Sigmoid colon (tissue), 6 donors: ENCODE measurements at regions not wholly inside any gene's neighbourhood (a gene's known extent, or its start where the extent isn't known, plus 50 kb on each side); places are given as distances from the start of the nearest gene placed in this dataset.

Source experiments
- DNase-seq: peaks from one replicate; pipeline ENCODE4 v3.0.0-alpha.2; 2019
- H3K27ac ChIP-seq, 4 donors: fragments of 200-600 bp; sonication (generic); one replicate each; pipeline ENCODE4 v1.5.1; 2016 to 2019; ENCODE audit warnings: mild to moderate bottlenecking in 1 of 4
- H3K27me3 ChIP-seq, 3 donors: fragments of 200-600 bp; sonication (generic); one replicate each; pipeline ENCODE4 v1.5.1; 2019; ENCODE audit warnings: mild to moderate bottlenecking in 1 of 3
- H3K36me3 ChIP-seq, 4 donors: fragments of 200-600 bp; sonication (generic); one replicate each; pipeline ENCODE4 v1.5.1; 2016 to 2019
- H3K4me1 ChIP-seq, 4 donors: fragments of 200-600 bp; sonication (generic); one replicate each; pipeline ENCODE4 v1.5.1; 2017 to 2019
- H3K4me3 ChIP-seq, 4 donors: fragments of 200-600 bp; sonication (generic); one replicate each; pipeline ENCODE4 v1.5.1; 2017 to 2019; ENCODE audit warnings: mild to moderate bottlenecking in 2 of 4, moderate library complexity in 1 of 4
- H3K9me3 ChIP-seq, 4 donors: fragments of 200-600 bp in 3 of 4; sonication (generic) in 3 of 4; one replicate each; pipeline versions ENCODE4 v1.5.1 to v1.6.1; 2013 to 2019
- CTCF ChIP-seq, 4 experiments: fragments of 450-650 bp in 3 of 4; fragments of 200-600 bp in 1 of 4; IDR thresholded peaks; one replicate each; pipeline ENCODE4 v1.5.1; 2016 to 2019; ENCODE audit warnings: antibody characterized with exemption in 4 of 4, mild to moderate bottlenecking in 3 of 4, moderate library complexity in 2 of 4
- EP300 ChIP-seq, 4 donors: sonication (generic); formaldehyde crosslinking; IDR thresholded peaks; one replicate each; pipeline ENCODE4 v1.6.1; 2017; ENCODE audit warnings: antibody characterized with exemption in 4 of 4
- POLR2A ChIP-seq, 2 donors: fragments of 450-650 bp; IDR thresholded peaks; one replicate each; pipeline ENCODE4 v1.6.1; 2016; ENCODE audit warnings: antibody characterized with exemption in 2 of 2, mild to moderate bottlenecking in 2 of 2, moderate library complexity in 2 of 2
- POLR2AphosphoS5 ChIP-seq, 4 donors: sonication (generic); formaldehyde crosslinking; IDR thresholded peaks; one replicate each; pipeline ENCODE4 v1.6.1; 2017; ENCODE audit warnings: antibody characterized with exemption in 4 of 4
- WGBS, 2 donors: extraction: QIAGEN DNeasy Blood & Tissue Kit; methylation state at CpG; one replicate each; pipeline ENCODE4 v1.1.7; 2013; 5-methylcytosine and 5-hydroxymethylcytosine counted together
- intact Hi-C: fragments of 100-400 bp; cut with DNase I; formaldehyde crosslinking; loops from one replicate; pipeline ENCODE4 v1.15.1; 2023
- donor health status: healthy with polysubstance abuse.
- donor health status: healthy.

- intact Hi-C loops: no loop called here
- TF ChIP-seq EP300 (IDR thresholded peaks at IDR 0.05): no peak
- TF ChIP-seq POLR2A (IDR thresholded peaks at IDR 0.05): no peak
- H3K4me1 ChIP-seq: no peaks in the 10 kb centered on the region
- H3K27ac ChIP-seq: no peak overlapping the region
- H3K4me3 ChIP-seq: no peak overlapping the region
- WGBS, 2 donors: 92 to 94% methylated on average over 2 of the region's 2 CpGs
- no peaks in the 10 kb centered on the region for H3K27me3 ChIP-seq
- H3K9me3 ChIP-seq: no peaks in the 10 kb centered on the region
- no peak for DNase-seq
- no peaks in the 10 kb centered on the region for H3K36me3 ChIP-seq
These were observed 446.2 kb upstream of the CHORDC1 start for GRCh38 chr11:90669094-90669493.

- no peak for TF ChIP-seq CTCF (IDR thresholded peaks at IDR 0.05)
- TF ChIP-seq EP300 (IDR thresholded peaks at IDR 0.05): no peak
- TF ChIP-seq POLR2A (IDR thresholded peaks at IDR 0.05): no peak
- no peak for TF ChIP-seq POLR2AphosphoS5 (IDR thresholded peaks at IDR 0.05)
- no peaks in the 10 kb centered on the region for H3K4me1 ChIP-seq
- intact Hi-C loops: no loop called here
- no peaks in the 10 kb centered on the region for H3K27me3 ChIP-seq
- no peak overlapping the region for H3K27ac ChIP-seq
- no peaks in the 10 kb centered on the region for H3K9me3 ChIP-seq
- H3K4me3 ChIP-seq: no peak overlapping the region
- no peak for DNase-seq
- H3K36me3 ChIP-seq: no peaks in the 10 kb centered on the region
These were observed 445.7 kb upstream of the CHORDC1 start for GRCh38 chr11:90668502-90668901.

- no peak overlapping the region for H3K4me3 ChIP-seq
- intact Hi-C loops: no loop called here
- no peaks in the 10 kb centered on the region for H3K4me1 ChIP-seq
- 73 to 81% methylated on average over 2 of the region's 2 CpGs for WGBS, 2 donors
- DNase-seq: no peak
- no peaks in the 10 kb centered on the region for H3K27me3 ChIP-seq
- no peaks in the 10 kb centered on the region for H3K36me3 ChIP-seq
- H3K27ac ChIP-seq: no peak overlapping the region
- TF ChIP-seq CTCF (IDR thresholded peaks at IDR 0.05) (no peak), EP300 (IDR thresholded peaks at IDR 0.05) (no peak), POLR2A (IDR thresholded peaks at IDR 0.05) (no peak), POLR2AphosphoS5 (IDR thresholded peaks at IDR 0.05) (no peak)
- H3K9me3 ChIP-seq: no peaks in the 10 kb centered on the region
These were observed 438.4 kb upstream of the CHORDC1 start for GRCh38 chr11:90661233-90661632.

- TF ChIP-seq EP300 (IDR thresholded peaks at IDR 0.05): no peak
- Histone ChIP-seq H3K27me3 (no peaks in the 10 kb centered on the region), H3K4me1 (no peaks in the 10 kb centered on the region), H3K4me3 (no peak overlapping the region), H3K9me3 (no peaks in the 10 kb centered on the region), H3K36me3 (no peaks in the 10 kb centered on the region), H3K27ac (no peak overlapping the region)
- no peak for DNase-seq
- WGBS, 2 donors: 76 to 88% methylated on average over 2 of the region's 2 CpGs
- intact Hi-C loops: no loop called here
These were observed 433.3 kb upstream of the CHORDC1 start for GRCh38 chr11:90656171-90656570.

GRCh38 chr11:90650153-90650552 is 427.3 kb upstream of the CHORDC1 start:
- Histone ChIP-seq H3K4me3 (no peak overlapping the region), H3K36me3 (no peaks in the 10 kb centered on the region), H3K27me3 (no peaks in the 10 kb centered on the region), H3K9me3 (no peaks in the 10 kb centered on the region), H3K27ac (no peak overlapping the region), H3K4me1 (no peaks in the 10 kb centered on the region)
- DNase-seq: no peak
- WGBS, 2 donors: 90 to 94% methylated on average over 2 of the region's 2 CpGs
- intact Hi-C loops: no loop called here
- TF ChIP-seq EP300 (IDR thresholded peaks at IDR 0.05) (no peak), CTCF (IDR thresholded peaks at IDR 0.05) (no peak), POLR2A (IDR thresholded peaks at IDR 0.05) (no peak), POLR2AphosphoS5 (IDR thresholded peaks at IDR 0.05) (no peak)

GRCh38 chr11:90646706-90647105 is 423.9 kb upstream of the CHORDC1 start:
- no peak for DNase-seq
- TF ChIP-seq EP300 (IDR thresholded peaks at IDR 0.05) (no peak), POLR2AphosphoS5 (IDR thresholded peaks at IDR 0.05) (no peak), CTCF (IDR thresholded peaks at IDR 0.05) (no peak), POLR2A (IDR thresholded peaks at IDR 0.05) (no peak)
- Histone ChIP-seq H3K36me3 (no peaks in the 10 kb centered on the region), H3K4me1 (no peaks in the 10 kb centered on the region), H3K4me3 (no peak overlapping the region), H3K27ac (no peak overlapping the region), H3K9me3 (no peaks in the 10 kb centered on the region), H3K27me3 (no peaks in the 10 kb centered on the region)
- 62 to 83% methylated on average over 2 of the region's 2 CpGs for WGBS, 2 donors
- intact Hi-C loops: no loop called here
